HEK293 (cell line): ENCODE measurements at regions not wholly inside any gene's neighbourhood (a gene's known extent, or its start where the extent isn't known, plus 50 kb on each side); places are given as distances from the start of the nearest gene placed in this dataset.

ENCODE experiments used
- CTCF ChIA-PET: fragments of 350-600 bp; formaldehyde crosslinking; extraction: SDS; loops from one replicate; lab custom pipeline; 2021; ENCODE audit warnings: antibody characterized with exemption; lab: Yijun Ruan, JAX
- POLR2A ChIA-PET: fragments of 300-600 bp; formaldehyde crosslinking; extraction: SDS; loops from one replicate; lab custom pipeline; 2020; ENCODE audit warnings: antibody characterized with exemption, inconsistent platforms; lab: Yijun Ruan, JAX
- H3K27ac ChIP-seq: fragments of 200-500 bp; sonication (Bioruptor generic); 2 replicates; pipeline ENCODE4 v1.5.1; 2014; ENCODE audit warnings: low read depth, low read length, control low read depth, inconsistent platforms; ENCODE audit errors: extremely low read depth
- H3K36me3 ChIP-seq, 2 experiments: fragments of 200-500 bp in 1 of 2; sonication (Bioruptor generic) in 1 of 2; 1 replicate in 1 of 2; 2 replicates in 1 of 2; pipeline ENCODE4 v1.5.1; 2014 to 2017; ENCODE audit warnings: inconsistent platforms in 2 of 2, low read length in 2 of 2; ENCODE audit not compliant: control insufficient read depth in 2 of 2, insufficient read depth in 1 of 2
- H3K4me1 ChIP-seq: fragments of 200-500 bp; sonication (Bioruptor generic); 2 replicates; pipeline ENCODE4 v1.5.1; 2014; ENCODE audit warnings: mild to moderate bottlenecking, low read length, inconsistent platforms; ENCODE audit not compliant: control insufficient read depth, insufficient read depth
- H3K4me3 ChIP-seq: 2 replicates; pipeline ENCODE4 v1.5.1; 2011; ENCODE audit warnings: low read depth, mild to moderate bottlenecking, control low read depth, low read length, moderate library complexity
- H3K9me3 ChIP-seq: fragments of 200-500 bp; sonication (Bioruptor generic); 2 replicates; pipeline ENCODE4 v1.5.1; 2014; ENCODE audit warnings: low read depth, low read length, inconsistent platforms; ENCODE audit not compliant: control insufficient read depth, insufficient read depth
- GLI4 ChIP-seq: fragments of 450-650 bp; formaldehyde crosslinking; IDR thresholded peaks from 2 replicates; pipeline ENCODE4 v1.5.1; 2016; ENCODE audit warnings: missing biosample characterization, missing genetic modification characterization
- MEIS1 ChIP-seq: sonication (generic); formaldehyde crosslinking; IDR thresholded peaks from 2 replicates; pipeline ENCODE4 v1.8.1; 2022; ENCODE audit warnings: missing genetic modification reagents, mild to moderate bottlenecking, borderline replicate concordance
- OSR2 ChIP-seq: fragments of 450-650 bp; formaldehyde crosslinking; IDR thresholded peaks from 2 replicates; pipeline ENCODE4 v1.5.1; 2016; ENCODE audit warnings: missing biosample characterization, missing genetic modification characterization
- SALL2 ChIP-seq: fragments of 450-650 bp; formaldehyde crosslinking; IDR thresholded peaks from 2 replicates; pipeline ENCODE4 v1.5.0; 2017; ENCODE audit warnings: missing biosample characterization, mild to moderate bottlenecking, missing genetic modification characterization, borderline replicate concordance
- ZBTB10 ChIP-seq: fragments of 450-650 bp; formaldehyde crosslinking; IDR thresholded peaks from 2 replicates; pipeline ENCODE4 v1.5.1; 2016; ENCODE audit warnings: missing biosample characterization, missing genetic modification characterization
- ZBTB11 ChIP-seq: fragments of 450-650 bp; formaldehyde crosslinking; conservative IDR thresholded peaks from 2 replicates; pipeline ENCODE4 v1.5.1; 2016; ENCODE audit warnings: low read depth, missing biosample characterization, missing genetic modification characterization
- ZBTB7A ChIP-seq: fragments of 450-650 bp; formaldehyde crosslinking; IDR thresholded peaks from 2 replicates; pipeline ENCODE4 v1.5.1; 2016; ENCODE audit warnings: low read depth, missing biosample characterization, missing genetic modification characterization
- ZNF174 ChIP-seq: fragments of 450-650 bp; formaldehyde crosslinking; IDR thresholded peaks from 2 replicates; pipeline ENCODE4 v1.5.0; 2017; ENCODE audit warnings: missing biosample characterization, mild to moderate bottlenecking, missing genetic modification characterization
- ZNF175 ChIP-seq: fragments of 450-650 bp; formaldehyde crosslinking; IDR thresholded peaks from 2 replicates; pipeline ENCODE4 v1.5.1; 2016; ENCODE audit warnings: missing biosample characterization, missing genetic modification characterization
- ZNF26 ChIP-seq: fragments of 450-650 bp; formaldehyde crosslinking; IDR thresholded peaks from 2 replicates; pipeline ENCODE4 v1.5.1; 2016; ENCODE audit warnings: missing biosample characterization, missing genetic modification characterization
- ZNF37A ChIP-seq: fragments of 450-650 bp; IDR thresholded peaks from 2 replicates; pipeline ENCODE4 v1.5.1; 2018; ENCODE audit warnings: missing biosample characterization, missing genetic modification characterization
- ZNF473 ChIP-seq: fragments of 450-650 bp; formaldehyde crosslinking; IDR thresholded peaks from 2 replicates; pipeline ENCODE4 v1.5.1; 2017; ENCODE audit warnings: missing biosample characterization, missing genetic modification characterization
- ZNF513 ChIP-seq: fragments of 450-650 bp; IDR thresholded peaks from 2 replicates; pipeline ENCODE4 v1.5.1; 2018; ENCODE audit warnings: missing biosample characterization, missing genetic modification characterization
- ZNF623 ChIP-seq: fragments of 450-650 bp; formaldehyde crosslinking; IDR thresholded peaks from 2 replicates; pipeline ENCODE4 v1.5.1; 2016; ENCODE audit warnings: missing biosample characterization, missing genetic modification characterization
- ZNF654 ChIP-seq: fragments of 450-650 bp; formaldehyde crosslinking; IDR thresholded peaks from 2 replicates; pipeline ENCODE4 v1.5.1; 2016; ENCODE audit warnings: low read depth, missing biosample characterization, missing genetic modification characterization
- ZNF701 ChIP-seq: fragments of 450-650 bp; formaldehyde crosslinking; IDR thresholded peaks from 2 replicates; pipeline ENCODE4 v1.5.1; 2016; ENCODE audit warnings: missing biosample characterization, missing genetic modification characterization
- TF ChIP-seq, protein P1 (sequence below): fragments of 450-650 bp; formaldehyde crosslinking; IDR thresholded peaks from 2 replicates; pipeline ENCODE4 v1.5.1; 2016; ENCODE audit warnings: missing biosample characterization, missing genetic modification characterization
- TF ChIP-seq, protein P2 (sequence below): fragments of 450-650 bp; formaldehyde crosslinking; IDR thresholded peaks from 2 replicates; pipeline ENCODE4; 2016; ENCODE audit warnings: missing biosample characterization, missing genetic modification characterization

DNA sequence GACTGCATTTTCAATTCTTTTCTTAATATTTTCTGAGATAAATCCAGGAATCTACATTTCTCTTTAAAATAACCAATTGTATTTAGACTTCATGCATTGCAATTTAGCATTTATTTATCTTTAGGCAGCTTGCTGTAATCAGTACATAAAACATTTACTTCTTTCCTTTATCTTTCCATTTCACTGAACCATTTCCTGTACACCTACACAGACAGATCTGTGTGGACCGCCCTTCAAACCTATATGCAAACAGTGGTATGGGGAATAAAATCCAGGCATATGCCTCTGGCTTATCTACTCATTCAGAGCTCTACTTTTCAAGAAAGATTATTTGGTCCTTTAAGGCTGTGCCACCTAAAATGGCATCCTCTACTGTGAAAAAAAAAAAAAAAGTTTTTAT is 640.0 kb downstream of the MAT2B start:
- POLR2A ChIA-PET, result no interaction called here
- no peaks in the 10 kb centered on the region for H3K9me3 ChIP-seq
- H3K27ac ChIP-seq, result no peak overlapping the region
- TF ChIP-seq ZNF623, result no peak
- no peak for TF ChIP-seq ZNF513
- no peak for TF ChIP-seq ZBTB10 (tag by site-specific recombination)
- TF ChIP-seq ZBTB7A (tag by site-specific recombination), result no peak
- TF ChIP-seq OSR2 (tag by site-specific recombination), result no peak
- TF ChIP-seq ZNF37A (tag by site-specific recombination), result no peak
- TF ChIP-seq, protein P1, sequence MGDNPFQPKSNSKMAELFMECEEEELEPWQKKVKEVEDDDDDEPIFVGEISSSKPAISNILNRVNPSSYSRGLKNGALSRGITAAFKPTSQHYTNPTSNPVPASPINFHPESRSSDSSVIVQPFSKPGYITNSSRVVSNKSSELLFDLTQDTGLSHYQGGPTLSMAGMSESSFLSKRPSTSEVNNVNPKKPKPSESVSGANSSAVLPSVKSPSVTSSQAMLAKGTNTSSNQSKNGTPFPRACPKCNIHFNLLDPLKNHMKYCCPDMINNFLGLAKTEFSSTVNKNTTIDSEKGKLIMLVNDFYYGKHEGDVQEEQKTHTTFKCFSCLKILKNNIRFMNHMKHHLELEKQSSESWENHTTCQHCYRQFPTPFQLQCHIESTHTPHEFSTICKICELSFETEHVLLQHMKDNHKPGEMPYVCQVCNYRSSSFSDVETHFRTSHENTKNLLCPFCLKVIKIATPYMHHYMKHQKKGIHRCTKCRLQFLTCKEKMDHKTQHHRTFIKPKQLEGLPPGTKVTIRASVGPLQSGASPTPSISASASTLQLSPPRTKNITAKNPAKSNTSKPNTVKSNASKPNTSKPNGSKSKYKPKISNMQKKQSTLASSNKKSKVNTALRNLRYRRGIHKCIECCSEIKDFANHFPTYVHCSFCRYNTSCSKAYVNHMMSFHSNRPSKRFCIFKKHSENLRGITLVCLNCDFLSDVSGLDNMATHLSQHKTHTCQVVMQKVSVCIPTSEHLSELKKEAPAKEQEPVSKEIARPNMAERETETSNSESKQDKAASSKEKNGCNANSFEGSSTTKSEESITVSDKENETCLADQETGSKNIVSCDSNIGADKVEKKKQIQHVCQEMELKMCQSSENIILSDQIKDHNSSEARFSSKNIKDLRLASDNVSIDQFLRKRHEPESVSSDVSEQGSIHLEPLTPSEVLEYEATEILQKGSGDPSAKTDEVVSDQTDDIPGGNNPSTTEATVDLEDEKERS, result no peak
- no peak for TF ChIP-seq GLI4 (tag by site-specific recombination)
- TF ChIP-seq ZNF174 (tag by site-specific recombination), result no peak
- TF ChIP-seq ZBTB11 (tag by site-specific recombination), result no peak
- TF ChIP-seq SALL2 (tag by site-specific recombination), result no peak
- TF ChIP-seq ZNF26 (tag by site-specific recombination), result no peak
- TF ChIP-seq, protein P2, sequence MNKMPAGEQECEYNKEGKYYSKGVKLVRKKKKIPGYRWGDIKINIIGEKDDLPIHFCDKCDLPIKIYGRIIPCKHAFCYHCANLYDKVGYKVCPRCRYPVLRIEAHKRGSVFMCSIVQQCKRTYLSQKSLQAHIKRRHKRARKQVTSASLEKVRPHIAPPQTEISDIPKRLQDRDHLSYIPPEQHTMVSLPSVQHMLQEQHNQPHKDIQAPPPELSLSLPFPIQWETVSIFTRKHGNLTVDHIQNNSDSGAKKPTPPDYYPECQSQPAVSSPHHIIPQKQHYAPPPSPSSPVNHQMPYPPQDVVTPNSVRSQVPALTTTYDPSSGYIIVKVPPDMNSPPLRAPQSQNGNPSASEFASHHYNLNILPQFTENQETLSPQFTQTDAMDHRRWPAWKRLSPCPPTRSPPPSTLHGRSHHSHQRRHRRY (tag by site-specific recombination), result no peak
- TF ChIP-seq ZNF473 (tag by site-specific recombination), result no peak
- no peak for TF ChIP-seq ZNF654 (tag by site-specific recombination)
- no peak for TF ChIP-seq MEIS1 (CRISPR knock-in tag)
- TF ChIP-seq ZNF175 (tag by site-specific recombination), result no peak
- TF ChIP-seq ZNF701 (tag by site-specific recombination), result no peak
- TF ChIP-seq, all 188 proteins: peak for 0
- Histone ChIP-seq H3K4me3 (no peak overlapping the region), H3K4me1 (no peaks in the 10 kb centered on the region), H3K36me3 (no peaks in the 10 kb centered on the region)
- CTCF ChIA-PET, result no interaction called here
